ENCODE measurements at regions not wholly inside any gene's neighbourhood (a gene's known extent, or its start where the extent isn't known, plus 50 kb on each side); places are given as distances from the start of the nearest gene placed in this dataset.

DNA sequence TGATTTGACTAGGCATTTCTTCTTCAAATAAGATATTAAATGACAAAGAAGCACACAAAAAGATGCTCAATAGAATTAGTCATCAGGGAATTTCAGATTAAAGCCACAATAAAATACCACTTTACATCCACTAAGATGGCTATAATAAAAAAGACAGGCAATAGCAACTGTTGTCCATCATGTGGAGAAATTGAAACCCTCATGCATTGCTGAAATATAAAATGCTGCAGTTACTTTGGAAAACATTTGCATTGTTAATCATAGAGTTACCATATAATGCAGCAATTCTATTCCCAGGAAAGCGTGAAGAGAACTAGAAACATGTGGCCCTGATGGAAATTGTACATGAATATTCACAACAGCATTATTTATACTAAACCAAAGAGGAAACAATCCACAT, 605.5 kb upstream of the SLITRK1 start:
- TF ChIP-seq, protein P1, sequence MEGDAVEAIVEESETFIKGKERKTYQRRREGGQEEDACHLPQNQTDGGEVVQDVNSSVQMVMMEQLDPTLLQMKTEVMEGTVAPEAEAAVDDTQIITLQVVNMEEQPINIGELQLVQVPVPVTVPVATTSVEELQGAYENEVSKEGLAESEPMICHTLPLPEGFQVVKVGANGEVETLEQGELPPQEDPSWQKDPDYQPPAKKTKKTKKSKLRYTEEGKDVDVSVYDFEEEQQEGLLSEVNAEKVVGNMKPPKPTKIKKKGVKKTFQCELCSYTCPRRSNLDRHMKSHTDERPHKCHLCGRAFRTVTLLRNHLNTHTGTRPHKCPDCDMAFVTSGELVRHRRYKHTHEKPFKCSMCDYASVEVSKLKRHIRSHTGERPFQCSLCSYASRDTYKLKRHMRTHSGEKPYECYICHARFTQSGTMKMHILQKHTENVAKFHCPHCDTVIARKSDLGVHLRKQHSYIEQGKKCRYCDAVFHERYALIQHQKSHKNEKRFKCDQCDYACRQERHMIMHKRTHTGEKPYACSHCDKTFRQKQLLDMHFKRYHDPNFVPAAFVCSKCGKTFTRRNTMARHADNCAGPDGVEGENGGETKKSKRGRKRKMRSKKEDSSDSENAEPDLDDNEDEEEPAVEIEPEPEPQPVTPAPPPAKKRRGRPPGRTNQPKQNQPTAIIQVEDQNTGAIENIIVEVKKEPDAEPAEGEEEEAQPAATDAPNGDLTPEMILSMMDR (conservative IDR thresholded peaks at IDR 0.05): no peak
- no peak for TF ChIP-seq ZFX (IDR thresholded peaks at IDR 0.05)
